SK-N-SH treated with all-trans-retinoic acid at 6 μM for 48 hours (cell line): ENCODE measurements at regions not wholly inside any gene's neighbourhood (a gene's known extent, or its start where the extent isn't known, plus 50 kb on each side); places are given as distances from the start of the nearest gene placed in this dataset.

Experiments
- BACH2 ChIP-seq: fragments of 250-450 bp; sonication (Bioruptor Pico); IDR thresholded peaks from 2 replicates; pipeline ENCODE4 v1.9.0; 2021; ENCODE audit warnings: mild to moderate bottlenecking, borderline replicate concordance
- CSDC2 ChIP-seq: fragments of 250-450 bp; sonication (Bioruptor Pico); IDR thresholded peaks from 2 replicates; pipeline ENCODE4 v1.5.0; 2020; ENCODE audit warnings: mild to moderate bottlenecking, moderate library complexity
- ESRRG ChIP-seq: fragments of 250-450 bp; sonication (Bioruptor Pico); IDR thresholded peaks from 2 replicates; pipeline ENCODE4 v1.6.1; 2021; ENCODE audit warnings: mild to moderate bottlenecking
- PATZ1 ChIP-seq: fragments of 250-450 bp; sonication (Bioruptor Pico); IDR thresholded peaks from 2 replicates; pipeline ENCODE4 v1.8.0; 2020; ENCODE audit warnings: mild to moderate bottlenecking, moderate library complexity, borderline replicate concordance
- RARB ChIP-seq: fragments of 250-450 bp; sonication (Bioruptor Pico); IDR thresholded peaks from 2 replicates; pipeline ENCODE4 v1.8.0; 2021; ENCODE audit warnings: mild to moderate bottlenecking, moderate library complexity
- SNAI2 ChIP-seq: fragments of 250-450 bp; sonication (Bioruptor Pico); IDR thresholded peaks from 2 replicates; pipeline ENCODE4 v1.5.0; 2020; ENCODE audit warnings: mild to moderate bottlenecking, moderate library complexity
- ZFP3 ChIP-seq: fragments of 250-450 bp; sonication (Bioruptor Pico); IDR thresholded peaks from 2 replicates; pipeline ENCODE4 v1.5.0; 2020; ENCODE audit warnings: mild to moderate bottlenecking, moderate library complexity
- ZFP30 ChIP-seq: fragments of 450-650 bp; formaldehyde crosslinking; IDR thresholded peaks from 2 replicates; pipeline ENCODE4 v1.5.0; 2022; ENCODE audit warnings: mild to moderate bottlenecking, moderate library complexity
- ZNF565 ChIP-seq: fragments of 450-650 bp; formaldehyde crosslinking; conservative IDR thresholded peaks from 2 replicates; pipeline ENCODE4 v1.5.0; 2020; ENCODE audit warnings: low read depth, mild to moderate bottlenecking, moderate library complexity
- ZNF8 ChIP-seq: fragments of 450-650 bp; formaldehyde crosslinking; IDR thresholded peaks from 2 replicates; pipeline ENCODE4 v1.5.0; 2020; ENCODE audit warnings: mild to moderate bottlenecking, moderate library complexity
- TF ChIP-seq, protein P1 (sequence below): fragments of 250-450 bp; sonication (Bioruptor Pico); IDR thresholded peaks from 2 replicates; pipeline ENCODE4 v1.5.1; 2020; ENCODE audit warnings: low read depth, mild to moderate bottlenecking, moderate library complexity

- no peak for TF ChIP-seq ZFP30
- no peak for TF ChIP-seq ESRRG (CRISPR knock-in tag)
- TF ChIP-seq, protein P1, sequence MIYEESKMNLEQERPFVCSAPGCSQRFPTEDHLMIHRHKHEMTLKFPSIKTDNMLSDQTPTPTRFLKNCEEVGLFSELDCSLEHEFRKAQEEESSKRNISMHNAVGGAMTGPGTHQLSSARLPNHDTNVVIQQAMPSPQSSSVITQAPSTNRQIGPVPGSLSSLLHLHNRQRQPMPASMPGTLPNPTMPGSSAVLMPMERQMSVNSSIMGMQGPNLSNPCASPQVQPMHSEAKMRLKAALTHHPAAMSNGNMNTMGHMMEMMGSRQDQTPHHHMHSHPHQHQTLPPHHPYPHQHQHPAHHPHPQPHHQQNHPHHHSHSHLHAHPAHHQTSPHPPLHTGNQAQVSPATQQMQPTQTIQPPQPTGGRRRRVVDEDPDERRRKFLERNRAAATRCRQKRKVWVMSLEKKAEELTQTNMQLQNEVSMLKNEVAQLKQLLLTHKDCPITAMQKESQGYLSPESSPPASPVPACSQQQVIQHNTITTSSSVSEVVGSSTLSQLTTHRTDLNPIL (CRISPR knock-in tag) = no peak
- TF ChIP-seq ZFP3 = no peak
- no peak for TF ChIP-seq CSDC2 (CRISPR knock-in tag)
- no peak for TF ChIP-seq SNAI2 (CRISPR knock-in tag)
- no peak for TF ChIP-seq BACH2 (CRISPR knock-in tag)
- TF ChIP-seq ZNF565 (CRISPR knock-in tag) = no peak
- no peak for TF ChIP-seq ZNF8 (CRISPR knock-in tag)
- no peak for TF ChIP-seq PATZ1 (CRISPR knock-in tag)
- TF ChIP-seq RARB = no peak
These were observed 208.8 kb upstream of the LRFN5 start for GRCh38 chr14:41397926-41398325.
